ENCODE measurements at regions not wholly inside any gene's neighbourhood (a gene's known extent, or its start where the extent isn't known, plus 50 kb on each side); places are given as distances from the start of the nearest gene placed in this dataset.

DNA sequence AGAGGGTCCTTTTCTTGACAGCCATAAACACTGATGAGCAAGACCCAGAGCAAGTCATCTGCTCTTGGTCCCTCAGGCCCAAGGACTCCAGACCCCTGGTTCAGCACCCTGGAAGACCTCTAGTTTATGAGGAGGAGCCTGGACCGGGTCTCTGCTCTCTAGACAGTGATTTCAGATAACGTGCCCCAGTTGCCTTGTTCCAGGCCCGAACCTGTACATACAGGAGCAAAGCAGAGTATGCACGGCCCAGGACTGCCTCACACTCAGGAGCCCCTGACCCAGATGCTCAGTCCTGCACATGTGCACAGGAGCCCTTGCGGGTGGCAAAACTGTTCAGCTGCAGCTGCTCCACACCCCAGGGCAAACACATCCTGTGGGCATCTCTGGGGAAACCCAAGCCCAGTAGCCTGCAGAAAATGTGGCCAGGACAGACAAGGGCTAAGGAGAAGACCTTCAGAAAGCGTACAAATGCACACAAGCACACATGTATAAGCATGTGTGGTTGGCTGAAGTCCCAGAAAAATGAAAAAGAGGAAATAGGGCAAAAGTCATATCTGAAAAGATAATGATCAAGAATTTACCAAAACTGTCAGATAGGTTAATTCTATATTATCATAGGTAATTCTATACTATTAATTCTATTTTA, 59.9 kb upstream of the CORO2B start:
- no peaks in the 10 kb centered on the region; the same call in none of the 2 replicates for H3K27me3 ChIP-seq (replicated peaks; ENCODE audit: control insufficient read depth, insufficient read depth, low read length)
- TF ChIP-seq, protein P1, sequence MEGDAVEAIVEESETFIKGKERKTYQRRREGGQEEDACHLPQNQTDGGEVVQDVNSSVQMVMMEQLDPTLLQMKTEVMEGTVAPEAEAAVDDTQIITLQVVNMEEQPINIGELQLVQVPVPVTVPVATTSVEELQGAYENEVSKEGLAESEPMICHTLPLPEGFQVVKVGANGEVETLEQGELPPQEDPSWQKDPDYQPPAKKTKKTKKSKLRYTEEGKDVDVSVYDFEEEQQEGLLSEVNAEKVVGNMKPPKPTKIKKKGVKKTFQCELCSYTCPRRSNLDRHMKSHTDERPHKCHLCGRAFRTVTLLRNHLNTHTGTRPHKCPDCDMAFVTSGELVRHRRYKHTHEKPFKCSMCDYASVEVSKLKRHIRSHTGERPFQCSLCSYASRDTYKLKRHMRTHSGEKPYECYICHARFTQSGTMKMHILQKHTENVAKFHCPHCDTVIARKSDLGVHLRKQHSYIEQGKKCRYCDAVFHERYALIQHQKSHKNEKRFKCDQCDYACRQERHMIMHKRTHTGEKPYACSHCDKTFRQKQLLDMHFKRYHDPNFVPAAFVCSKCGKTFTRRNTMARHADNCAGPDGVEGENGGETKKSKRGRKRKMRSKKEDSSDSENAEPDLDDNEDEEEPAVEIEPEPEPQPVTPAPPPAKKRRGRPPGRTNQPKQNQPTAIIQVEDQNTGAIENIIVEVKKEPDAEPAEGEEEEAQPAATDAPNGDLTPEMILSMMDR (IDR thresholded peaks at IDR 0.05; ENCODE audit: insufficient read depth, low read length, poor library complexity, severe bottlenecking), result no peak
- no peaks in the 10 kb centered on the region for H3K36me3 ChIP-seq (ENCODE audit: control insufficient read depth, insufficient read depth, low read length)
- no peak overlapping the region for H3K4me3 ChIP-seq (replicated peaks; ENCODE audit: low read depth, low read length)
- peak; percentile 44 for DNase-seq (ENCODE audit: extremely low read depth, insufficient read length)

DNA sequence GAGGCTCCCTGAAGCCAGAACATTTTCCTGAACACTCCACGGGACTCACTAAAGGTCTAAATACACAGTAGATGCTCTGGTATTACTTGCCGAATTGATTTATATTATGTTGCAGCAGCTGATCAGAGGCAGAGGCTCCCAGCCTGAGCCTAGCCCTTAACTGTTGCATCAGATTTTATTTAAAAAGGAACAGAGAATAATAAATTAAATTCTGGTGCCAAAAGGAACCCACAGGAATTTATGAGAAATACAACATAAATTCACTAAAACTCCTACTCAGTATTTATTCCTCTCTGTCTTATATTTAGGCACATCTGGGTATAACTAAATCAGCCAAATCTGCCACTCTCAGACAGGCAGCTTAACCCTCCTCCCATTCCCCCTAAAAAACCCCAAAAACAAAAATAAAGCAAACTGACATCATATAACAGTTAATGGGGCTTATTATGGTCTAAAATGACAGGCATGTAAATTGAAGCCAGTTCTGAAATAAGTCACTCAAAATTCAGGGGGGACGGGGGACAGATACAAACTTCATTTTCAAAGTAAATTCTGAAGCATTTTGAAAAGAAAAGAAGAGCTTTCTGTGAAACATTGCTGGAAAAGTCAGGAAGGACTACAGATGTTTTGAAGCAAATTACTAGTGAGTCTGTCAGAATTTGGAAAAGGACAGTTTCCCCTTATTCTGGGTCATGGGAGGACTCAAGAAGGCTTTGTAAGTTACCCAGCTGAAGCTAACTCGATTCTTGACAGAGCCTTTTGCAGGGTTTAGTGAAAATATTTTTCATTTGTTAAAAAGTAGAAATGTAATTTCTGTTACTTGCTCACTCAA, 53.8 kb upstream of the CORO2B start:
- peak; percentile 43 for DNase-seq (ENCODE audit: extremely low read depth, insufficient read length)
- H3K27me3 ChIP-seq (replicated peaks; ENCODE audit: control insufficient read depth, insufficient read depth, low read length), result no peaks in the 10 kb centered on the region
- TF ChIP-seq, protein P1 (IDR thresholded peaks at IDR 0.05; ENCODE audit: insufficient read depth, low read length, poor library complexity, severe bottlenecking), result no peak
- no peaks in the 10 kb centered on the region for H3K36me3 ChIP-seq (ENCODE audit: control insufficient read depth, insufficient read depth, low read length)
- no peak overlapping the region for H3K4me3 ChIP-seq (replicated peaks; ENCODE audit: low read depth, low read length)

DNA sequence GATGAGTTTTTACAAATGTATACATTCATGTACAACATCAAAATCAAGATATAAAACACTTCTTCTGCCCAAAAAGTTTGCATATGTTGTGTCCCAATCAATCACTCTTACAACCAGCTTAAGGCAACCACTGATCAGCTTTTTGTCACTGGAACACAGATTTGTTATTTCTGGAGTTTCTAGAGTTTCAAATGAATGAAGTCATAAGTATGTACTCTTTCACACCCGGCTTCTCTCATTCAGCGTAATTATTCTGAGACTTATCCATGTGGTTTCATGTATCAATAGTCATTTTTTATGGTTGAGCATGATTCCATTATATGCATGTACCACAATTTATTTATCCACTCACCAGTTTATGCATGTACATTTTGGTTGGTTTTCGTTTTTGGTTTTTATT, 53.0 kb upstream of the CORO2B start:
- Histone ChIP-seq H3K4me3 (replicated peaks; ENCODE audit: low read depth, low read length) (no peak overlapping the region), H3K36me3 (ENCODE audit: control insufficient read depth, insufficient read depth, low read length) (no peaks in the 10 kb centered on the region), H3K27me3 (replicated peaks; ENCODE audit: control insufficient read depth, insufficient read depth, low read length) (no peaks in the 10 kb centered on the region)
- peak; percentile 56 for DNase-seq (ENCODE audit: extremely low read depth, insufficient read length)
- TF ChIP-seq, protein P1 (IDR thresholded peaks at IDR 0.05; ENCODE audit: insufficient read depth, low read length, poor library complexity, severe bottlenecking), result no peak

DNA sequence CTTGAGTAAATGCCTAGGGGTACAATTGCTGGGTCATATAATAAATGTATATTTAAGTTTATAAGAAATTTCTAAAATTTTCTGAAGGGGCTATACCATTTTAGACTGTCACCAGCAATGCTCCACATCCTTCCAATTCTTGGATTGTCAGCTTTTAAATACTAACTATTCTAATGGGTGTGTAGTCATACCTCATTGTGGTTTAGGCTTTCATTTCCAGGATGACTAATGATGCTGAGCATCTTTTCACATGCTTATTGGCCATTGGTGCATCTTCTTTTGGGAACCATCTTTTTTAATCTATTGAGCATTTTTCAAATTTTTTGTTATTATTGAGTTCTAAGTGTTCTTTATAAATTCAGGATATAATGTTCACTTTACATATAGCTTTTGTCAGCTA, 52.5 kb upstream of the CORO2B start:
- TF ChIP-seq, protein P1 (IDR thresholded peaks at IDR 0.05; ENCODE audit: insufficient read depth, low read length, poor library complexity, severe bottlenecking), result no peak
- Histone ChIP-seq H3K27me3 (replicated peaks; ENCODE audit: control insufficient read depth, insufficient read depth, low read length) (no peaks in the 10 kb centered on the region), H3K36me3 (ENCODE audit: control insufficient read depth, insufficient read depth, low read length) (no peaks in the 10 kb centered on the region), H3K4me3 (replicated peaks; ENCODE audit: low read depth, low read length) (no peak overlapping the region)
- DNase-seq (ENCODE audit: extremely low read depth, insufficient read length), result peak; percentile 45

DNA sequence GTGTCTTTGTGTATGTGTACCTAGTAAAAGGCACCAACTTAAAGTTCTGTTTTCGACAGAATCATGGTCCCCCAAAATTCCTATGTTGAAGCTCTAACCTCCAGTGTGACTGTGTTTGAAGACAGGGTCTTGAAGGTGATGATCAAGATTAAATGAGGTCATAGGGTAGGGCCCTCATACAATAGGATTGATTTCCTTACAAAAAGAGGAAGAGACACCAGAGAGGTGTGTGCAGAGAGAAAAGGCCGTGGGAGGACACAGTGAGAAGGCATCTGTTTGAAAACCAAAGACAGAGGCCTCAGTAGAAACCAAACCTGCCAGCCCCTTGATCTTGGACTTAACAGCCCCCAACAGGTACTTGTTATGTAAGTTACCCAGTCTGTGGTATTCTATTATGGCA, 52.0 kb upstream of the CORO2B start:
- no peaks in the 10 kb centered on the region for H3K36me3 ChIP-seq (ENCODE audit: control insufficient read depth, insufficient read depth, low read length)
- no peak overlapping the region for H3K4me3 ChIP-seq (replicated peaks; ENCODE audit: low read depth, low read length)
- peak; percentile 41 for DNase-seq (ENCODE audit: extremely low read depth, insufficient read length)
- TF ChIP-seq, protein P1 (IDR thresholded peaks at IDR 0.05; ENCODE audit: insufficient read depth, low read length, poor library complexity, severe bottlenecking), result no peak
- no peaks in the 10 kb centered on the region for H3K27me3 ChIP-seq (replicated peaks; ENCODE audit: control insufficient read depth, insufficient read depth, low read length)
